ENCODE measurements at regions not wholly inside any gene's neighbourhood (a gene's known extent, or its start where the extent isn't known, plus 50 kb on each side); places are given as distances from the start of the nearest gene placed in this dataset.

DNA sequence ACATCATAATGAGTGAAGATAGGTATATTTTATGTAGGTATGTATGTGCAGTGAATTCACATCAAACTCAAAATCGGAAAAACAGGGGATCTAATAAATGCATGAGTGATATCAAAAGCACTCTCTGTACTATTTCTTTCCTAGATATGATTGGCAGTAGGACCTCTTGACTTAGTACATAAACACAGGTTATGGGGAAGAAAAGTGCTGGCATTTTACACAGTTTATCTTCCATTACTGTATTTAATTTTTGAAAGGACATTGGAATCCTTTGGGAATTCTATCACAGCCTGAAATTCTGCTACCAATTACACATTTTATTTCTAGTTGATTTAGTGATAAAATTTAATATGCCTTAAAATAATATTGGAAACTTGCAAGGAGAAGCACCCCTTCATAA is 470.5 kb upstream of the ONECUT1 start:
- DNase-seq (ENCODE audit: extremely low read depth, low read depth): no peak

GRCh38 chr15:53256457-53256856 is 466.3 kb upstream of the ONECUT1 start:
- DNase-seq (ENCODE audit: extremely low read depth, low read depth): no peak
- TF ChIP-seq, protein P1, sequence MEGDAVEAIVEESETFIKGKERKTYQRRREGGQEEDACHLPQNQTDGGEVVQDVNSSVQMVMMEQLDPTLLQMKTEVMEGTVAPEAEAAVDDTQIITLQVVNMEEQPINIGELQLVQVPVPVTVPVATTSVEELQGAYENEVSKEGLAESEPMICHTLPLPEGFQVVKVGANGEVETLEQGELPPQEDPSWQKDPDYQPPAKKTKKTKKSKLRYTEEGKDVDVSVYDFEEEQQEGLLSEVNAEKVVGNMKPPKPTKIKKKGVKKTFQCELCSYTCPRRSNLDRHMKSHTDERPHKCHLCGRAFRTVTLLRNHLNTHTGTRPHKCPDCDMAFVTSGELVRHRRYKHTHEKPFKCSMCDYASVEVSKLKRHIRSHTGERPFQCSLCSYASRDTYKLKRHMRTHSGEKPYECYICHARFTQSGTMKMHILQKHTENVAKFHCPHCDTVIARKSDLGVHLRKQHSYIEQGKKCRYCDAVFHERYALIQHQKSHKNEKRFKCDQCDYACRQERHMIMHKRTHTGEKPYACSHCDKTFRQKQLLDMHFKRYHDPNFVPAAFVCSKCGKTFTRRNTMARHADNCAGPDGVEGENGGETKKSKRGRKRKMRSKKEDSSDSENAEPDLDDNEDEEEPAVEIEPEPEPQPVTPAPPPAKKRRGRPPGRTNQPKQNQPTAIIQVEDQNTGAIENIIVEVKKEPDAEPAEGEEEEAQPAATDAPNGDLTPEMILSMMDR (IDR thresholded peaks at IDR 0.05; ENCODE audit: low read depth, low read length, missing control alignments): no peak
- no peak overlapping the region for H3K4me3 ChIP-seq (replicated peaks; ENCODE audit: low read depth, low read length)

More for the DNA sequence above, 470.5 kb upstream of the ONECUT1 start:
- no peak overlapping the region for H3K4me3 ChIP-seq (replicated peaks; ENCODE audit: low read depth, low read length)
- TF ChIP-seq, protein P1 (IDR thresholded peaks at IDR 0.05; ENCODE audit: low read depth, low read length, missing control alignments): no peak

- H3K4me3 ChIP-seq (replicated peaks; ENCODE audit: low read depth, low read length): no peak overlapping the region
- no peak for DNase-seq (ENCODE audit: extremely low read depth, low read depth)
- TF ChIP-seq, protein P1 (IDR thresholded peaks at IDR 0.05; ENCODE audit: low read depth, low read length, missing control alignments): no peak
Measured at GRCh38 chr15:53256043-53256442, 465.9 kb upstream of the ONECUT1 start.

DNA sequence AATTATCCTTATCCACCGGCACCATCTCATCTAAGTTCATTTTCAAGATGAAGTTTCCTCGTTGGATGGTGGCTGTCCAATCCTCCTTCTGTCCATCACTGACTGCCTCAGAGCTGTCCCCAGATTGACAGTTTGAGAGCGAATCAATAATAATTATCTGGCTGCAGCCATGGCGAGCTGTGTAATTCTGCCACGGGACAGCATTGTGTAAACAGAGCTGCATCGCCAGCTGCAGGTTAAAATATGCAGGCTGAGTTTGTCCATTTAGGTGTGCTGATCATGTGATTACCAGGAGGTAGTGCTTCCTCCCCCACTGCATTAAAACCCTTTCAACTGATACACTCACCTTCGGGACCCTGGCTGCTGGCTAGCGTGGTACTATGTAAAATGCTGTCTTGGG is 461.9 kb upstream of the ONECUT1 start:
- TF ChIP-seq, protein P1 (IDR thresholded peaks at IDR 0.05; ENCODE audit: low read depth, low read length, missing control alignments): no peak
- no peak for DNase-seq (ENCODE audit: extremely low read depth, low read depth)
- no peak overlapping the region for H3K4me3 ChIP-seq (replicated peaks; ENCODE audit: low read depth, low read length)

DNA sequence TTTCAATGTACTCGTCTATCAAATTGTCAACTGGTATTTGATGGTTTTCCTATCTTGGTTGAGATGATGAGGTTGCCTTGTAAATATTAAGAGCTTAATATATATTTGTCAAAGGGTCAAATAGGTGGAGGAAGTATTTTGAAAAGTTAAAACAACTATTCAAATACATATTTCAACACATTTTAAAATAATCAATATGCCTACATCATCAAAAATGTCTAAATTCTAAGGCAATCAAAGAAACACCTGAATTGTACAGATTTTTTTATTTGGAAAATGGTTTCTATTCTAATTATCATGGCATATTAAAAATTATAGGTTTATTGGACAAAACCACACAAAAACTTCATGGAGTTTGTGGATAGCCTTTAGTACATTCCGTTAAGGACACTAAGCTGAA is 461.4 kb upstream of the ONECUT1 start:
- H3K4me3 ChIP-seq (replicated peaks; ENCODE audit: low read depth, low read length): no peak overlapping the region
- TF ChIP-seq, protein P1 (IDR thresholded peaks at IDR 0.05; ENCODE audit: low read depth, low read length, missing control alignments): no peak
- DNase-seq (ENCODE audit: extremely low read depth, low read depth): no peak

- no peak for DNase-seq (ENCODE audit: extremely low read depth, low read depth)
- TF ChIP-seq, protein P1 (IDR thresholded peaks at IDR 0.05; ENCODE audit: low read depth, low read length, missing control alignments): no peak
- no peak overlapping the region for H3K4me3 ChIP-seq (replicated peaks; ENCODE audit: low read depth, low read length)
Measured at GRCh38 chr15:53247041-53247708, 457.0 kb upstream of the ONECUT1 start.

DNA sequence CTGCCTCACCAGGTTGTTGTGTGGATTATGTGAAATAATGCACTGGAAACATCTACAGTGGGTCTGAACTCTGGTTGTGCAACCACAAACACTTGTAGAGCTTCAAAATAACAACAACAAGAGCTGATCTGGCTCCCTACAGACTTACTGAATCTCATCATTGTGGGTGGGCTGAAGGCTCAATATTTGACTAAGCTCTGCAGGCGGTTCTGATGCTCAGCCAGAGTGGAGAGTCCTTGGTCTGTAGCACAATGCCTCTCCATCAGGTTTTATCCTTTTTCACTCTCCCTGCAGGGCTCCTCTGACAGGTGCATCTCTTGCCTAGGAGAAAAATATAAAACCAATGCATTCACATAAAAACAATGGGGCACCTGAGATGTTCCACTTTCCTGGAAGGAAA is 456.3 kb upstream of the ONECUT1 start:
- no peak for DNase-seq (ENCODE audit: extremely low read depth, low read depth)
- TF ChIP-seq, protein P1 (IDR thresholded peaks at IDR 0.05; ENCODE audit: low read depth, low read length, missing control alignments): no peak
- H3K4me3 ChIP-seq (replicated peaks; ENCODE audit: low read depth, low read length): no peak overlapping the region

All from HFF-Myc (cell line).